Body of pancreas (tissue), 4 donors: ENCODE measurements at regions not wholly inside any gene's neighbourhood (a gene's known extent, or its start where the extent isn't known, plus 50 kb on each side); places are given as distances from the start of the nearest gene placed in this dataset.

Experiments used
- POLR2A ChIP-seq, 3 donors: fragments of 450-650 bp; IDR thresholded peaks; one replicate each; pipeline ENCODE4 v1.6.1; 2016; ENCODE audit warnings: antibody characterized with exemption in 3 of 3, mild to moderate bottlenecking in 2 of 3
- TF ChIP-seq, protein P1 (sequence below), 7 experiments: fragments of 450-650 bp in 4 of 7; fragments of 200-600 bp in 3 of 7; sonication (generic) in 3 of 7; IDR thresholded peaks; one replicate each; pipeline ENCODE4 v1.5.1; 2016 to 2019; ENCODE audit warnings: antibody characterized with exemption in 7 of 7

DNA sequence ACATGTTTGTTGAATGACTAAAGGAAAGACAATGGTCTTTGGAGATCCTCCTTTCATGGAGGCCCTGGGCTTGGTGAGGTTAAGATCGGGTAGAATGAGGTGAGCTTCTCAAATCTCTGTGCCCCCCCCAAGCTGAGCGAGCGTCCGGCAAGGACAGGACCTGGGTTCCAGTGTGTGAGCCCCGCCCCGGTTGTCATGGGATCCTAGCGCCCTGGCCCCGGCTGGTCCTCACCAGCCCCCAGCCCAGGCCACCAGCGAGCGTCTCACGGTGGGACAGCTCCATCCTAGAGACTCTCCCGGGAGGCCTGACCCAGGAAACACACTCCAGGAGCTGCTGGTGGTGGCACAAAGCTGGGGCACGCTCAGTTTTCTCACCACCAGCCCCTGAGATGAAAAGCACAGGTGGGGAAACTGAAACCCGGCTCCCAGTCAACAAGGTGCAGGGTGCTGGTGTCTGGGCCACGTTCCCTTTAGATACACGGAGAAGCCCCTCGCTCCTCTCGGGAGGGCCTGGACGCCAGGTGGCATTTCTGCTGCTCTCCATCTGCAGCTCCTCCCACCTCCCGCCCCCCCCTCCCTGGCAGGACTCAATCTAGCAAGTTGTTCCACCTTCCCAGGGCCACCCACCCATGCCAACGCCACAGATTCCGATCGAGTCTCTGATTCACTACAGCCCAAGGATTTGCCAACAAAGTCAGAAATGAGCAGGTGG is 131.3 kb upstream of the PPP1R26 start:
- TF ChIP-seq, protein P1, sequence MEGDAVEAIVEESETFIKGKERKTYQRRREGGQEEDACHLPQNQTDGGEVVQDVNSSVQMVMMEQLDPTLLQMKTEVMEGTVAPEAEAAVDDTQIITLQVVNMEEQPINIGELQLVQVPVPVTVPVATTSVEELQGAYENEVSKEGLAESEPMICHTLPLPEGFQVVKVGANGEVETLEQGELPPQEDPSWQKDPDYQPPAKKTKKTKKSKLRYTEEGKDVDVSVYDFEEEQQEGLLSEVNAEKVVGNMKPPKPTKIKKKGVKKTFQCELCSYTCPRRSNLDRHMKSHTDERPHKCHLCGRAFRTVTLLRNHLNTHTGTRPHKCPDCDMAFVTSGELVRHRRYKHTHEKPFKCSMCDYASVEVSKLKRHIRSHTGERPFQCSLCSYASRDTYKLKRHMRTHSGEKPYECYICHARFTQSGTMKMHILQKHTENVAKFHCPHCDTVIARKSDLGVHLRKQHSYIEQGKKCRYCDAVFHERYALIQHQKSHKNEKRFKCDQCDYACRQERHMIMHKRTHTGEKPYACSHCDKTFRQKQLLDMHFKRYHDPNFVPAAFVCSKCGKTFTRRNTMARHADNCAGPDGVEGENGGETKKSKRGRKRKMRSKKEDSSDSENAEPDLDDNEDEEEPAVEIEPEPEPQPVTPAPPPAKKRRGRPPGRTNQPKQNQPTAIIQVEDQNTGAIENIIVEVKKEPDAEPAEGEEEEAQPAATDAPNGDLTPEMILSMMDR (IDR thresholded peaks at IDR 0.05), result no peak
- TF ChIP-seq POLR2A (IDR thresholded peaks at IDR 0.05), result no peak
